H1 (cell line): ENCODE measurements at regions not wholly inside any gene's neighbourhood (a gene's known extent, or its start where the extent isn't known, plus 50 kb on each side); places are given as distances from the start of the nearest gene placed in this dataset.

Experiments used
- CTCF ChIA-PET: fragments of 300-600 bp; sonication (Branson Sonifier 250); formaldehyde crosslinking; loops from one replicate; lab custom pipeline; 2021; ENCODE audit not compliant: partially characterized antibody; lab: Charles Lee
- POLR2A ChIA-PET: fragments of 300-600 bp; sonication (Branson Sonifier 250); formaldehyde crosslinking; loops from one replicate; lab custom pipeline; 2021; ENCODE audit warnings: inconsistent platforms; ENCODE audit not compliant: partially characterized antibody; lab: Charles Lee
- DNase-seq, 2 experiments: peaks; one replicate each; pipeline versions ENCODE4 v3.0.0 to v3.0.0-alpha.2; 2010 to 2022; ENCODE audit warnings: low spot score in 2 of 2, low read depth in 1 of 2, mixed read lengths in 1 of 2
- FAIRE-seq: peaks from 2 replicates; lab custom pipeline; 2011; peaks lifted over from hg19 to GRCh38; lab: Jason Lieb, UNC
- H2AFZ ChIP-seq: 2 replicates; pipeline ENCODE4 v1.8.1; 2012; ENCODE audit warnings: low read length, inconsistent platforms
- H2AK5ac ChIP-seq: 2 replicates; pipeline ENCODE4 v1.6.1; 2013; ENCODE audit warnings: low read depth, low read length
- H2BK120ac ChIP-seq: replicated peaks from 2 replicates; pipeline ENCODE3; 2013; ENCODE audit warnings: low read depth, low read length, inconsistent platforms
- H2BK12ac ChIP-seq: 2 replicates; pipeline ENCODE4 v1.6.1; 2013; ENCODE audit warnings: low read depth, low read length
- H2BK15ac ChIP-seq: 2 replicates; pipeline ENCODE4 v1.6.1; 2013; ENCODE audit warnings: low read length
- H2BK20ac ChIP-seq: 2 replicates; pipeline ENCODE4 v1.6.1; 2013; ENCODE audit warnings: low read length
- H2BK5ac ChIP-seq: 2 replicates; pipeline ENCODE4 v1.6.1; 2013; ENCODE audit warnings: low read depth, low read length
- H3K14ac ChIP-seq: 2 replicates; pipeline ENCODE4 v1.6.1; 2013; ENCODE audit warnings: inconsistent platforms; ENCODE audit not compliant: insufficient read length
- H3K18ac ChIP-seq: 2 replicates; pipeline ENCODE4 v1.6.1; 2013; ENCODE audit warnings: low read length; ENCODE audit errors: extremely low read depth
- H3K23ac ChIP-seq: 2 replicates; pipeline ENCODE4 v1.6.1; 2013; ENCODE audit warnings: inconsistent platforms; ENCODE audit not compliant: insufficient read length
- H3K23me2 ChIP-seq: 2 replicates; pipeline ENCODE4 v1.6.1; 2013; ENCODE audit warnings: low read depth, low read length
- H3K27ac ChIP-seq: 2 replicates; pipeline ENCODE4 v1.6.1; 2011; ENCODE audit warnings: low read depth, low read length, inconsistent platforms
- H3K27me3 ChIP-seq, 4 experiments: replicated peaks in 1 of 4; 1 replicate in 1 of 4; 2 replicates in 3 of 4; pipeline versions ENCODE4 v1.6.1 to v1.8.1; 2011 to 2013; ENCODE audit warnings: low read length in 3 of 4, mild to moderate bottlenecking in 3 of 4, inconsistent platforms in 2 of 4, mixed read lengths in 2 of 4, moderate library complexity in 1 of 4; ENCODE audit not compliant: control insufficient read depth in 3 of 4, insufficient read depth in 3 of 4; ENCODE audit errors: extremely low read depth in 1 of 4
- H3K36me3 ChIP-seq, 4 experiments: 2 replicates each; pipeline versions ENCODE4 v1.6.1 to v1.8.1; 2011 to 2013; ENCODE audit warnings: mild to moderate bottlenecking in 4 of 4, low read length in 3 of 4, moderate library complexity in 2 of 4, control low read depth in 1 of 4, inconsistent platforms in 1 of 4; ENCODE audit not compliant: insufficient read depth in 4 of 4, control insufficient read depth in 2 of 4
- H3K4ac ChIP-seq: replicated peaks from 2 replicates; pipeline ENCODE3; 2013; ENCODE audit warnings: low read length, low read depth, mixed read lengths, inconsistent platforms; ENCODE audit not compliant: insufficient read length
- H3K4me1 ChIP-seq, 4 experiments: replicated peaks in 1 of 4; 1 replicate in 1 of 4; 2 replicates in 3 of 4; pipeline versions ENCODE4 v1.6.1 to v1.8.1; 2011 to 2013; ENCODE audit warnings: low read length in 3 of 4, inconsistent platforms in 2 of 4, mixed read lengths in 1 of 4; ENCODE audit not compliant: insufficient read depth in 4 of 4, control insufficient read depth in 3 of 4
- H3K4me2 ChIP-seq, 2 experiments: 2 replicates each; pipeline versions ENCODE4 v1.6.1 to v1.8.1; 2011 to 2013; ENCODE audit warnings: low read depth in 2 of 2, low read length in 2 of 2, control low read depth in 1 of 2, inconsistent platforms in 1 of 2, mild to moderate bottlenecking in 1 of 2; ENCODE audit not compliant: insufficient read depth in 1 of 2
- H3K4me3 ChIP-seq, 4 experiments: fragments of 200-600, 300-600 bp in 1 of 4; sonication (generic), shearing (Covaris generic), sonication (Bioruptor Twin) in 1 of 4; 2 replicates each; pipeline versions ENCODE4 v1.5.1 to v1.8.1; 2011 to 2016; ENCODE audit warnings: low read length in 4 of 4, low read depth in 3 of 4, control low read depth in 2 of 4, inconsistent platforms in 2 of 4, mild to moderate bottlenecking in 2 of 4, mixed read lengths in 1 of 4, moderate library complexity in 1 of 4; ENCODE audit not compliant: insufficient read depth in 2 of 4; ENCODE audit errors: extremely low read depth in 1 of 4
- H3K56ac ChIP-seq: replicated peaks from 2 replicates; pipeline ENCODE3; 2013; ENCODE audit warnings: low read depth, mild to moderate bottlenecking, mixed read lengths, low read length, inconsistent platforms; ENCODE audit not compliant: insufficient read length
- H3K79me1 ChIP-seq: 2 replicates; pipeline ENCODE4 v1.6.1; 2013; ENCODE audit warnings: low read depth, low read length, control low read depth
- H3K79me2 ChIP-seq, 2 experiments: 2 replicates each; pipeline versions ENCODE4 v1.6.1 to v1.8.1; 2012 to 2013; ENCODE audit warnings: low read length in 2 of 2, mild to moderate bottlenecking in 2 of 2, inconsistent platforms in 1 of 2; ENCODE audit not compliant: insufficient read depth in 2 of 2, control insufficient read depth in 1 of 2
- H3K9ac ChIP-seq, 4 experiments: replicated peaks in 1 of 4; 1 replicate in 1 of 4; 2 replicates in 3 of 4; pipeline versions ENCODE4 v1.6.1 to v1.8.1; 2011 to 2013; ENCODE audit warnings: low read depth in 3 of 4, low read length in 3 of 4, control low read depth in 2 of 4, mild to moderate bottlenecking in 2 of 4, moderate library complexity in 2 of 4, inconsistent platforms in 1 of 4; ENCODE audit errors: extremely low read depth in 1 of 4
- H3K9me3 ChIP-seq, 2 experiments: 2 replicates each; pipeline versions ENCODE4 v1.6.1 to v1.8.1; 2012 to 2013; ENCODE audit warnings: mild to moderate bottlenecking in 2 of 2, moderate library complexity in 2 of 2, control low read depth in 1 of 2, inconsistent platforms in 1 of 2, low read depth in 1 of 2, low read length in 1 of 2, mixed read lengths in 1 of 2; ENCODE audit not compliant: insufficient read depth in 2 of 2
- H4K20me1 ChIP-seq, 2 experiments: replicated peaks in 1 of 2; 2 replicates each; pipeline versions ENCODE3 to v1.8.1; 2011 to 2013; ENCODE audit warnings: inconsistent platforms in 2 of 2, low read length in 2 of 2, mild to moderate bottlenecking in 1 of 2; ENCODE audit not compliant: insufficient read depth in 2 of 2, control insufficient read depth in 1 of 2
- H4K5ac ChIP-seq: 2 replicates; pipeline ENCODE4 v1.6.1; 2013; ENCODE audit warnings: low read length, low read depth, mixed read lengths, inconsistent platforms; ENCODE audit not compliant: insufficient read length
- H4K8ac ChIP-seq: 2 replicates; pipeline ENCODE4 v1.8.0; 2013; ENCODE audit warnings: mild to moderate bottlenecking, moderate library complexity, low read length, inconsistent platforms; ENCODE audit not compliant: insufficient read depth; ENCODE audit errors: extremely low read depth
- H4K91ac ChIP-seq: replicated peaks from 2 replicates; pipeline ENCODE3; 2013; ENCODE audit warnings: low read length, mixed read lengths, inconsistent platforms; ENCODE audit not compliant: insufficient read length
- SP4 ChIP-seq: IDR thresholded peaks from 2 replicates; pipeline ENCODE4 v1.6.1; 2012; ENCODE audit warnings: low read length, inconsistent platforms
- WGBS, 2 experiments: shearing (Covaris generic) in 1 of 2; methylation state at CpG; one replicate each; pipeline versions ENCODE4 v1.1.6 to v1.1.7; 2013 to 2015; ENCODE audit warnings: low lambda C conversion rate in 2 of 2, mixed read lengths in 2 of 2, inconsistent platforms in 1 of 2, low coverage in 1 of 2, missing lambda C conversion rate in 1 of 2; ENCODE audit not compliant: insufficient replicate concordance in 2 of 2, insufficient coverage in 1 of 2, insufficient read length in 1 of 2; ENCODE audit errors: extremely low coverage in 1 of 2, missing lambda C conversion rate in 1 of 2; 5-methylcytosine and 5-hydroxymethylcytosine counted together

- 97% methylated on average over 10 of the region's 10 CpGs; no CpG with 5 or more reads in 1 of the 2 experiments for WGBS, 2 experiments
- Histone ChIP-seq H3K27ac (no peak overlapping the region), H4K91ac (no peak overlapping the region), H2BK120ac (no peak overlapping the region), H4K20me1 (no peaks in the 10 kb centered on the region), H2BK5ac (no peak overlapping the region), H3K4ac (no peak overlapping the region), H2AFZ (no peak overlapping the region), H3K56ac (no peak overlapping the region), H3K23ac (no peak overlapping the region), H3K4me1 (no peaks in the 10 kb centered on the region), H3K79me2 (no peaks in the 10 kb centered on the region), H3K9ac (no peak overlapping the region), H3K18ac (no peak overlapping the region), H3K9me3 (no peaks in the 10 kb centered on the region), H3K14ac (no peak overlapping the region), H4K8ac (no peak overlapping the region), H2BK20ac (no peak overlapping the region), H3K4me3 (no peak overlapping the region), H3K36me3 (no peaks in the 10 kb centered on the region), H3K79me1 (no peaks in the 10 kb centered on the region), H2BK12ac (no peak overlapping the region), H2AK5ac (no peak overlapping the region), H3K23me2 (no peaks in the 10 kb centered on the region), H3K4me2 (no peak overlapping the region), H4K5ac (no peak overlapping the region), H3K27me3 (no peaks in the 10 kb centered on the region), H2BK15ac (no peak overlapping the region)
- ChIA-PET POLR2A (no interaction called here), CTCF (interaction anchor here (0.6 to 3.3 kb wide), 3 partner anchors 8 to 140 kb away, joined by 3 to 29 read pairs (median 6); no protein-coding TSS in a partner anchor)
- FAIRE-seq (no peak), DNase-seq (no peak)
- TF ChIP-seq SP4, result no peak
Observed at GRCh38 chr5:54897001-54897400, 88.4 kb downstream of the ESM1 start.
